ENCODE measurements at regions not wholly inside any gene's neighbourhood (a gene's known extent, or its start where the extent isn't known, plus 50 kb on each side); places are given as distances from the start of the nearest gene placed in this dataset.

DNA sequence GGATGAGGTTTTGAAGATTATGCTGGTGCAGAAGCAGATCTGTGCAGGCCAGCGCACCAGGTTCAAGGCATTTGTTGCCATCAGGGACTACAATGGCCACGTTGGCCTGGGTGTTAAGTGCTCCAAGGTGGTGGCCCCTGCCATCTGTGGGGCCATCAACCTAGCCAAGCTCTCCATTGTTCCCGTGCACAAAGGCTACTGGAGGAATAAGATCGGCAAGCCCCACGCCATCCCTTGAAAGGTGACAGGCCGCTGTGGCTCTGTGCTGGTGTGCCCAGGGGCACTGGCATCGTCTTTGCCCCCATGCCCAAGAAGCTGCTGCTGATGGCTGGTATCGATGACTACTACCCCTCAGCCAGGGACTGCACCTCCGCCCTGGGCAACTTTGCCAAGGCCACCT lies 142.5 kb downstream of the SPATA31D1 start:
- no peaks in the 10 kb centered on the region for H3K79me1 ChIP-seq (ENCODE audit: low read depth, low read length)
- no peak for DNase-seq (ENCODE audit: low spot score)
- H3K14ac ChIP-seq (ENCODE audit: low read length) = no peak overlapping the region
- H3K4ac ChIP-seq (ENCODE audit: low read length) = no peak overlapping the region
- H4K8ac ChIP-seq (ENCODE audit: low read depth, low read length) = no peak overlapping the region
- H2AK5ac ChIP-seq (ENCODE audit: low read depth, low read length) = peak overlapping the region; percentile 93
- WGBS, 2 donors (ENCODE audit: extremely low coverage in 2 of 2, insufficient read length in 2 of 2, insufficient replicate concordance in 1 of 2) = no CpG with 5 or more reads among the region's 9 CpGs
- no peak overlapping the region for H3K4me2 ChIP-seq (ENCODE audit: insufficient read depth, low read length, poor library complexity, severe bottlenecking)
- peak overlapping the region; percentile 25 for H2BK15ac ChIP-seq (ENCODE audit: low read length)
- peaks cover 0 to 2% of the 10 kb centered on the region in 2 donors for H3K9me3 ChIP-seq (replicated peaks in 1 of 2; ENCODE audit: control insufficient read depth in 2 of 2, insufficient read depth in 1 of 2, low read depth in 1 of 2, low read length in 2 of 2)
- H3K27ac ChIP-seq (replicated peaks; ENCODE audit: low read length) = no peak overlapping the region
- no peak overlapping the region for H3K23ac ChIP-seq (ENCODE audit: low read depth, low read length, poor library complexity)
- no peak overlapping the region for H2AFZ ChIP-seq (ENCODE audit: low read length)
- no peak overlapping the region for H4K91ac ChIP-seq (ENCODE audit: low read depth, low read length, poor library complexity)
- peak overlapping the region; percentile 77 for H3K18ac ChIP-seq (ENCODE audit: low read length)
- H3K9ac ChIP-seq (ENCODE audit: low read depth, low read length, poor library complexity) = no peak overlapping the region
- H3K27me3 ChIP-seq (ENCODE audit: control insufficient read depth in 3 of 3, insufficient read depth in 3 of 3, low read depth in 1 of 3, low read length in 3 of 3) = no peaks in the 10 kb centered on the region
- H3K4me3 ChIP-seq (ENCODE audit: low read length in 2 of 2) = no peak overlapping the region
- H2BK5ac ChIP-seq (ENCODE audit: low read length) = no peak overlapping the region
- H2BK12ac ChIP-seq (ENCODE audit: low read length) = no peak overlapping the region
- H3K36me3 ChIP-seq (replicated peaks in 1 of 2; ENCODE audit: control insufficient read depth in 2 of 2, insufficient read depth in 2 of 2, low read length in 2 of 2) = no peaks in the 10 kb centered on the region
- H2BK120ac ChIP-seq (ENCODE audit: low read depth, low read length) = peak overlapping the region; percentile 24
- H3K4me1 ChIP-seq (ENCODE audit: control insufficient read depth in 2 of 2, insufficient read depth in 1 of 2, low read depth in 1 of 2, low read length in 2 of 2) = no peaks in the 10 kb centered on the region

GRCh38 chr9:82132024-82132423 lies 143.5 kb downstream of the SPATA31D1 start:
- WGBS, 2 donors (ENCODE audit: extremely low coverage in 2 of 2, insufficient read length in 2 of 2, insufficient replicate concordance in 1 of 2) = no CpG with 5 or more reads among the region's 1 CpG

GRCh38 chr9:82134010-82134409 lies 145.4 kb downstream of the SPATA31D1 start:
- no peak for DNase-seq (ENCODE audit: low spot score)
- no peak overlapping the region for H2BK120ac ChIP-seq (ENCODE audit: low read depth, low read length)

More at GRCh38 chr9:82132024-82132423, 143.5 kb downstream of the SPATA31D1 start:
- no peak overlapping the region for H3K18ac ChIP-seq (ENCODE audit: low read length)
- no peak overlapping the region for H2AK5ac ChIP-seq (ENCODE audit: low read depth, low read length)
- no peak overlapping the region for H3K4ac ChIP-seq (ENCODE audit: low read length)
- no peak overlapping the region for H3K23ac ChIP-seq (ENCODE audit: low read depth, low read length, poor library complexity)
- H3K9me3 ChIP-seq (replicated peaks in 1 of 2; ENCODE audit: control insufficient read depth in 2 of 2, insufficient read depth in 1 of 2, low read depth in 1 of 2, low read length in 2 of 2) = peaks cover 0 to 2% of the 10 kb centered on the region in 2 donors
- H2BK15ac ChIP-seq (ENCODE audit: low read length) = no peak overlapping the region
- H4K91ac ChIP-seq (ENCODE audit: low read depth, low read length, poor library complexity) = no peak overlapping the region
- H3K4me1 ChIP-seq (ENCODE audit: control insufficient read depth in 2 of 2, insufficient read depth in 1 of 2, low read depth in 1 of 2, low read length in 2 of 2) = no peaks in the 10 kb centered on the region
- H3K4me2 ChIP-seq (ENCODE audit: insufficient read depth, low read length, poor library complexity, severe bottlenecking) = no peak overlapping the region
- no peak overlapping the region for H2AFZ ChIP-seq (ENCODE audit: low read length)
- H3K79me1 ChIP-seq (ENCODE audit: low read depth, low read length) = no peaks in the 10 kb centered on the region
- H3K27me3 ChIP-seq (ENCODE audit: control insufficient read depth in 3 of 3, insufficient read depth in 3 of 3, low read depth in 1 of 3, low read length in 3 of 3) = no peaks in the 10 kb centered on the region
- no peak overlapping the region for H3K27ac ChIP-seq (replicated peaks; ENCODE audit: low read length)
- no peaks in the 10 kb centered on the region for H3K36me3 ChIP-seq (replicated peaks in 1 of 2; ENCODE audit: control insufficient read depth in 2 of 2, insufficient read depth in 2 of 2, low read length in 2 of 2)
- H2BK120ac ChIP-seq (ENCODE audit: low read depth, low read length) = no peak overlapping the region
- no peak overlapping the region for H2BK5ac ChIP-seq (ENCODE audit: low read length)
- H3K4me3 ChIP-seq (ENCODE audit: low read length in 2 of 2) = no peak overlapping the region
- no peak overlapping the region for H3K14ac ChIP-seq (ENCODE audit: low read length)
- no peak overlapping the region for H4K8ac ChIP-seq (ENCODE audit: low read depth, low read length)
- DNase-seq (ENCODE audit: low spot score) = no peak
- H3K9ac ChIP-seq (ENCODE audit: low read depth, low read length, poor library complexity) = no peak overlapping the region
- no peak overlapping the region for H2BK12ac ChIP-seq (ENCODE audit: low read length)

GRCh38 chr9:82135106-82135505 lies 146.5 kb downstream of the SPATA31D1 start:
- Histone ChIP-seq H3K79me1 (ENCODE audit: low read depth, low read length) (no peaks in the 10 kb centered on the region), H4K8ac (ENCODE audit: low read depth, low read length) (no peak overlapping the region), H3K36me3 (replicated peaks in 1 of 2; ENCODE audit: control insufficient read depth in 2 of 2, insufficient read depth in 2 of 2, low read length in 2 of 2) (no peaks in the 10 kb centered on the region), H3K4me3 (ENCODE audit: low read length in 2 of 2) (no peak overlapping the region), H3K4me1 (ENCODE audit: control insufficient read depth in 2 of 2, insufficient read depth in 1 of 2, low read depth in 1 of 2, low read length in 2 of 2) (no peaks in the 10 kb centered on the region), H3K9ac (ENCODE audit: low read depth, low read length, poor library complexity) (no peak overlapping the region), H3K27me3 (ENCODE audit: control insufficient read depth in 3 of 3, insufficient read depth in 3 of 3, low read depth in 1 of 3, low read length in 3 of 3) (no peaks in the 10 kb centered on the region), H3K4ac (ENCODE audit: low read length) (no peak overlapping the region), H2BK15ac (ENCODE audit: low read length) (no peak overlapping the region), H3K9me3 (replicated peaks in 1 of 2; ENCODE audit: control insufficient read depth in 2 of 2, insufficient read depth in 1 of 2, low read depth in 1 of 2, low read length in 2 of 2) (peaks cover 0 to 2% of the 10 kb centered on the region in 2 donors), H2AK5ac (ENCODE audit: low read depth, low read length) (no peak overlapping the region), H2BK120ac (ENCODE audit: low read depth, low read length) (no peak overlapping the region), H3K27ac (replicated peaks; ENCODE audit: low read length) (no peak overlapping the region), H4K91ac (ENCODE audit: low read depth, low read length, poor library complexity) (no peak overlapping the region), H3K23ac (ENCODE audit: low read depth, low read length, poor library complexity) (no peak overlapping the region), H3K4me2 (ENCODE audit: insufficient read depth, low read length, poor library complexity, severe bottlenecking) (no peak overlapping the region), H3K14ac (ENCODE audit: low read length) (no peak overlapping the region), H2BK5ac (ENCODE audit: low read length) (no peak overlapping the region), H2BK12ac (ENCODE audit: low read length) (no peak overlapping the region), H2AFZ (ENCODE audit: low read length) (no peak overlapping the region), H3K18ac (ENCODE audit: low read length) (no peak overlapping the region)
- DNase-seq (ENCODE audit: low spot score) = no peak

More at GRCh38 chr9:82134010-82134409, 145.4 kb downstream of the SPATA31D1 start:
- Histone ChIP-seq H3K79me1 (ENCODE audit: low read depth, low read length) (no peaks in the 10 kb centered on the region), H4K8ac (ENCODE audit: low read depth, low read length) (no peak overlapping the region), H3K9me3 (replicated peaks in 1 of 2; ENCODE audit: control insufficient read depth in 2 of 2, insufficient read depth in 1 of 2, low read depth in 1 of 2, low read length in 2 of 2) (peaks cover 0 to 2% of the 10 kb centered on the region in 2 donors), H2BK12ac (ENCODE audit: low read length) (no peak overlapping the region), H2BK5ac (ENCODE audit: low read length) (no peak overlapping the region), H3K4me2 (ENCODE audit: insufficient read depth, low read length, poor library complexity, severe bottlenecking) (no peak overlapping the region), H3K4me1 (ENCODE audit: control insufficient read depth in 2 of 2, insufficient read depth in 1 of 2, low read depth in 1 of 2, low read length in 2 of 2) (no peaks in the 10 kb centered on the region), H2AFZ (ENCODE audit: low read length) (no peak overlapping the region), H3K23ac (ENCODE audit: low read depth, low read length, poor library complexity) (no peak overlapping the region), H3K27me3 (ENCODE audit: control insufficient read depth in 3 of 3, insufficient read depth in 3 of 3, low read depth in 1 of 3, low read length in 3 of 3) (no peaks in the 10 kb centered on the region), H4K91ac (ENCODE audit: low read depth, low read length, poor library complexity) (no peak overlapping the region), H3K14ac (ENCODE audit: low read length) (no peak overlapping the region), H3K4me3 (ENCODE audit: low read length in 2 of 2) (no peak overlapping the region), H3K27ac (replicated peaks; ENCODE audit: low read length) (no peak overlapping the region), H3K36me3 (replicated peaks in 1 of 2; ENCODE audit: control insufficient read depth in 2 of 2, insufficient read depth in 2 of 2, low read length in 2 of 2) (no peaks in the 10 kb centered on the region), H3K9ac (ENCODE audit: low read depth, low read length, poor library complexity) (no peak overlapping the region), H3K18ac (ENCODE audit: low read length) (no peak overlapping the region), H2BK15ac (ENCODE audit: low read length) (no peak overlapping the region), H2AK5ac (ENCODE audit: low read depth, low read length) (no peak overlapping the region), H3K4ac (ENCODE audit: low read length) (no peak overlapping the region)
- no CpG with 5 or more reads among the region's 1 CpG for WGBS, 2 donors (ENCODE audit: extremely low coverage in 2 of 2, insufficient read length in 2 of 2, insufficient replicate concordance in 1 of 2)
